PC-3 (cell line): ENCODE measurements at regions not wholly inside any gene's neighbourhood (a gene's known extent, or its start where the extent isn't known, plus 50 kb on each side); places are given as distances from the start of the nearest gene placed in this dataset.

ENCODE experiments used
- ATAC-seq: fragments of 200-7000 bp; cut with Tn5 transposase; 2 replicates; pipeline ENCODE4 v1.9.1; 2020; ENCODE audit warnings: mild to moderate bottlenecking, moderate library complexity
- BruUV-seq: library from RNA; stranded (reverse); fragments of 400-500 nt; replicated peaks from 2 replicates; lab custom pipeline; 2021; lab: Mats Ljungman, UMichigan
- CTCF ChIA-PET: fragments of 300-600 bp; sonication (Branson Sonifier 250); formaldehyde crosslinking; loops from one replicate; lab custom pipeline; 2022; ENCODE audit warnings: antibody characterized with exemption; lab: Charles Lee
- POLR2A ChIA-PET: fragments of 300-600 bp; sonication (Branson Sonifier 250); formaldehyde crosslinking; loops from one replicate; lab custom pipeline; 2022; ENCODE audit warnings: antibody characterized with exemption; ENCODE audit not compliant: unreplicated experiment; lab: Charles Lee
- DNase-seq: peaks from one replicate; pipeline ENCODE4 v3.0.0-alpha.2; 2015
- H2AFZ ChIP-seq: fragments of 300-600 bp; sonication (generic); 2 replicates; pipeline ENCODE4 v1.6.0; 2016; ENCODE audit warnings: antibody characterized with exemption, low read length
- H3F3A ChIP-seq: fragments of 300-600 bp; sonication (generic); one replicate; pipeline ENCODE4 v1.6.0; 2017; ENCODE audit warnings: antibody characterized with exemption, low read length, control low read depth, mild to moderate bottlenecking; ENCODE audit not compliant: unreplicated experiment
- H3K27ac ChIP-seq: fragments of 300-600 bp; sonication (generic); 2 replicates; pipeline ENCODE4 v1.5.1; 2016; ENCODE audit warnings: mild to moderate bottlenecking, low read length
- H3K27me3 ChIP-seq: fragments of 300-600 bp; sonication (generic); 2 replicates; pipeline ENCODE4 v1.6.1; 2016; ENCODE audit warnings: low read length, mixed read lengths
- H3K36me3 ChIP-seq: fragments of 300-600 bp; sonication (generic); 2 replicates; pipeline ENCODE4 v1.6.1; 2016; ENCODE audit warnings: low read depth, mixed run types, low read length, mixed read lengths
- H3K4me1 ChIP-seq: fragments of 300-600 bp; sonication (generic); 2 replicates; pipeline ENCODE4 v1.5.1; 2016; ENCODE audit warnings: low read length; ENCODE audit not compliant: insufficient read depth
- H3K4me2 ChIP-seq: fragments of 300-600 bp; sonication (generic); 2 replicates; pipeline ENCODE4 v1.6.0; 2016; ENCODE audit warnings: low read length
- H3K4me3 ChIP-seq: fragments of 300-600 bp; sonication (generic); 2 replicates; pipeline ENCODE4 v1.5.1; 2016; ENCODE audit warnings: mild to moderate bottlenecking, low read length, mixed read lengths
- H3K79me2 ChIP-seq: fragments of 300-600 bp; sonication (generic); 2 replicates; pipeline ENCODE4 v1.6.1; 2017; ENCODE audit warnings: low read length, mixed read lengths
- H3K9ac ChIP-seq: fragments of 300-600 bp; sonication (generic); 2 replicates; pipeline ENCODE4 v1.6.0; 2016; ENCODE audit warnings: mild to moderate bottlenecking, low read length
- H3K9me2 ChIP-seq: fragments of 300-600 bp; sonication (generic); replicated peaks from 2 replicates; pipeline ENCODE4 v1.6.1; 2016; ENCODE audit warnings: mixed run types, low read length, mixed read lengths
- H3K9me3 ChIP-seq: fragments of 300-600 bp; sonication (generic); 2 replicates; pipeline ENCODE4 v1.6.1; 2016; ENCODE audit warnings: low read length, mixed read lengths
- H4K20me1 ChIP-seq: fragments of 300-600 bp; sonication (generic); 2 replicates; pipeline ENCODE4 v1.6.1; 2016; ENCODE audit warnings: low read length, mixed read lengths
- CTCF ChIP-seq: fragments of 300-600 bp; sonication (generic); conservative IDR thresholded peaks from 2 replicates; pipeline ENCODE4 v1.5.1; 2017; ENCODE audit warnings: antibody characterized with exemption, low read depth, mild to moderate bottlenecking, low read length
- EZH2 ChIP-seq: fragments of 300-600 bp; sonication (generic); IDR thresholded peaks from one replicate; pipeline ENCODE4 v1.6.1; 2017; ENCODE audit warnings: antibody characterized with exemption, mild to moderate bottlenecking, low read length; ENCODE audit not compliant: unreplicated experiment
- EZH2phosphoT487 ChIP-seq: fragments of 300-600 bp; sonication (generic); IDR thresholded peaks from 2 replicates; pipeline ENCODE4 v1.6.1; 2018; ENCODE audit warnings: mild to moderate bottlenecking, antibody characterized with exemption, low read length, borderline replicate concordance
- intact Hi-C: fragments of 100-400 bp; cut with micrococcal nuclease; formaldehyde crosslinking; loops from 2 replicates; pipeline ENCODE4 v1.9.0; 2023

- BruUV-seq: no TSS peak
- Histone ChIP-seq H3K9me2 (no peaks in the 10 kb centered on the region), H3K9me3 (no peaks in the 10 kb centered on the region), H3K4me3 (no peak overlapping the region), H4K20me1 (no peaks in the 10 kb centered on the region), H3K27ac (no peak overlapping the region), H3K9ac (no peak overlapping the region), H3K4me2 (no peak overlapping the region), H3K36me3 (no peaks in the 10 kb centered on the region), H3K27me3 (no peaks in the 10 kb centered on the region), H3K79me2 (no peaks in the 10 kb centered on the region), H2AFZ (no peak overlapping the region), H3K4me1 (no peaks in the 10 kb centered on the region), H3F3A (no peaks in the 10 kb centered on the region)
- TF ChIP-seq CTCF (0 out of 2 replicates have a peak, but pooled peaks have one; percentile 28), EZH2 (no peak), EZH2phosphoT487 (no peak)
- DNase-seq (peak; percentile 26), ATAC-seq (peak; percentile 76)
- ChIA-PET POLR2A (no interaction called here), CTCF (no interaction called here)
- intact Hi-C loops: no loop called here
Observed at GRCh38 chr12:84779169-84779568, 133.4 kb downstream of the SLC6A15 start.

- H3K9me2 ChIP-seq: no peaks in the 10 kb centered on the region
- DNase-seq (peak; percentile 71), ATAC-seq (peak; percentile 96)
- H3K4me3 ChIP-seq: no peak overlapping the region
- no TSS peak for BruUV-seq
- H2AFZ ChIP-seq: peak overlapping the region; percentile 37; the same call in 1 of the 2 replicates
- no peaks in the 10 kb centered on the region for H3K27me3 ChIP-seq
- H3K36me3 ChIP-seq: no peaks in the 10 kb centered on the region
- H3K27ac ChIP-seq: no peak overlapping the region
- CTCF ChIA-PET: no interaction called here
- intact Hi-C loops: loop anchor here (1.0 kb wide), 1 partner anchor 21 kb away; no protein-coding TSS in a partner anchor
- H3K4me1 ChIP-seq: peaks cover 12% of the 10 kb centered on the region
- H3K9ac ChIP-seq: no peak overlapping the region
- TF ChIP-seq EZH2 (no peak), EZH2phosphoT487 (no peak), CTCF (no peak)
- H3F3A ChIP-seq: no peaks in the 10 kb centered on the region
- no peaks in the 10 kb centered on the region for H3K9me3 ChIP-seq
- H3K79me2 ChIP-seq: no peaks in the 10 kb centered on the region
- no peaks in the 10 kb centered on the region for H4K20me1 ChIP-seq
- peak overlapping the region; percentile 57 for H3K4me2 ChIP-seq
- POLR2A ChIA-PET: no interaction called here
Observed at GRCh38 chr12:84772281-84772680, 140.3 kb downstream of the SLC6A15 start.

- Histone ChIP-seq H3K4me2 (no peak overlapping the region), H3K36me3 (no peaks in the 10 kb centered on the region), H3F3A (no peaks in the 10 kb centered on the region), H2AFZ (no peak overlapping the region), H3K9me3 (no peaks in the 10 kb centered on the region), H3K4me3 (no peak overlapping the region), H3K27me3 (no peaks in the 10 kb centered on the region), H3K9me2 (no peaks in the 10 kb centered on the region), H3K27ac (no peak overlapping the region), H3K9ac (no peak overlapping the region), H3K79me2 (no peaks in the 10 kb centered on the region), H4K20me1 (no peaks in the 10 kb centered on the region), H3K4me1 (peaks cover 5% of the 10 kb centered on the region)
- BruUV-seq: no TSS peak
- CTCF ChIA-PET: no interaction called here
- TF ChIP-seq EZH2phosphoT487 (no peak), EZH2 (no peak), CTCF (no peak)
- no peak for DNase-seq
- no peak for ATAC-seq
- POLR2A ChIA-PET: interaction anchor here (0.6 kb wide), 1 partner anchor 721 kb away, joined by 3 read pairs; no protein-coding TSS in a partner anchor
- intact Hi-C loops: no loop called here
Observed at GRCh38 chr12:84767079-84767478, 145.5 kb downstream of the SLC6A15 start.
